CD4-positive, CD25-positive, alpha-beta regulatory T cell (primary cell): ENCODE measurements at regions not wholly inside any gene's neighbourhood (a gene's known extent, or its start where the extent isn't known, plus 50 kb on each side); places are given as distances from the start of the nearest gene placed in this dataset.

ENCODE experiments used
- ATAC-seq, 2 donors: fragments of 150-1000 bp; cut with Tn5 transposase; one replicate each; pipeline ENCODE4 v1.10.0; 2021; ENCODE audit warnings: low read depth in 2 of 2, moderate number of reproducible peaks in 2 of 2, moderate library complexity in 1 of 2
- DNase-seq, 3 donors: peaks; one replicate each; pipeline versions ENCODE4 v3.0.0 to v3.0.0-alpha.2; 2012 to 2022; ENCODE audit warnings: mixed read lengths in 1 of 3
- H3K27ac ChIP-seq: one replicate; pipeline ENCODE4 v1.7.0; 2013; ENCODE audit warnings: mild to moderate bottlenecking, low read length; ENCODE audit not compliant: insufficient read depth, poor library complexity, severe bottlenecking
- H3K27me3 ChIP-seq: one replicate; pipeline ENCODE4 v1.7.0; 2013; ENCODE audit warnings: low read length; ENCODE audit not compliant: control insufficient read depth, insufficient read depth
- H3K36me3 ChIP-seq: one replicate; pipeline ENCODE4 v1.7.0; 2013; ENCODE audit warnings: mild to moderate bottlenecking, low read length, moderate library complexity; ENCODE audit not compliant: control insufficient read depth, insufficient read depth
- H3K4me1 ChIP-seq: 2 replicates; pipeline ENCODE4 v1.7.0; 2013; ENCODE audit warnings: mild to moderate bottlenecking, low read length; ENCODE audit not compliant: insufficient read depth, control insufficient read depth, poor library complexity, severe bottlenecking
- H3K4me3 ChIP-seq: one replicate; pipeline ENCODE4 v1.7.0; 2013; ENCODE audit warnings: low read depth, mild to moderate bottlenecking, low read length, moderate library complexity
- H3K9me3 ChIP-seq, 2 experiments: 1 replicate in 1 of 2; 2 replicates in 1 of 2; pipeline ENCODE4 v1.7.0; 2013; ENCODE audit warnings: low read length in 2 of 2, mild to moderate bottlenecking in 1 of 2, moderate library complexity in 1 of 2; ENCODE audit not compliant: control insufficient read depth in 2 of 2
- H3K27ac Mint-ChIP-seq, 3 donors: one replicate each; pipeline ENCODE4 v1.8.0; 2020 to 2022; ENCODE audit warnings: mild to moderate bottlenecking in 3 of 3, mixed read lengths in 3 of 3, moderate library complexity in 2 of 3
- H3K27me3 Mint-ChIP-seq: one replicate; pipeline ENCODE4 v1.8.0; 2022; ENCODE audit warnings: mild to moderate bottlenecking, mixed read lengths
- H3K36me3 Mint-ChIP-seq: one replicate; pipeline ENCODE4 v1.8.0; 2020; ENCODE audit warnings: mixed read lengths
- H3K4me1 Mint-ChIP-seq, 4 donors: one replicate each; pipeline ENCODE4 v1.8.0; 2020 to 2022; ENCODE audit warnings: mixed read lengths in 4 of 4, mild to moderate bottlenecking in 1 of 4
- H3K4me3 Mint-ChIP-seq, 4 donors: one replicate each; pipeline ENCODE4 v1.8.0; 2020 to 2022; ENCODE audit warnings: mild to moderate bottlenecking in 4 of 4, mixed read lengths in 4 of 4, moderate library complexity in 3 of 4
- H3K9me3 Mint-ChIP-seq, 7 donors: one replicate each; pipeline ENCODE4 v1.8.0; 2020 to 2022; ENCODE audit warnings: mixed read lengths in 7 of 7, mild to moderate bottlenecking in 3 of 7, moderate library complexity in 2 of 7

- H3K9me3 Mint-ChIP-seq = peaks cover 0 to 4% (median 0%) of the 10 kb centered on the region in 7 donors
- no peak overlapping the region for H3K27ac Mint-ChIP-seq
Observed at GRCh38 chr4:54392479-54392878, 163.4 kb downstream of the PDGFRA start.

GRCh38 chr4:54393243-54393642 is 164.2 kb downstream of the PDGFRA start:
- no peaks in the 10 kb centered on the region for H3K4me1 Mint-ChIP-seq

More at GRCh38 chr4:54392479-54392878, 163.4 kb downstream of the PDGFRA start:
- DNase-seq (no peak), ATAC-seq (no peak)
- H3K36me3 Mint-ChIP-seq = no peaks in the 10 kb centered on the region
- Histone ChIP-seq H3K4me3 (no peak overlapping the region), H3K36me3 (no peaks in the 10 kb centered on the region), H3K27me3 (no peaks in the 10 kb centered on the region), H3K9me3 (no peaks in the 10 kb centered on the region), H3K4me1 (no peaks in the 10 kb centered on the region), H3K27ac (no peak overlapping the region)
- H3K4me3 Mint-ChIP-seq = no peak overlapping the region
- H3K27me3 Mint-ChIP-seq = no peaks in the 10 kb centered on the region
- no peaks in the 10 kb centered on the region for H3K4me1 Mint-ChIP-seq

GRCh38 chr4:54395013-54395527 is 166.0 kb downstream of the PDGFRA start:
- Histone ChIP-seq H3K27ac (no peak overlapping the region), H3K4me1 (no peaks in the 10 kb centered on the region), H3K27me3 (no peaks in the 10 kb centered on the region), H3K9me3 (no peaks in the 10 kb centered on the region), H3K36me3 (no peaks in the 10 kb centered on the region), H3K4me3 (no peak overlapping the region)
- Mint-ChIP-seq H3K4me1 (no peaks in the 10 kb centered on the region), H3K4me3 (no peak overlapping the region), H3K36me3 (no peaks in the 10 kb centered on the region), H3K27me3 (no peaks in the 10 kb centered on the region), H3K27ac (no peak overlapping the region), H3K9me3 (peaks cover 0 to 4% (median 0%) of the 10 kb centered on the region in 7 donors)
- ATAC-seq (no peak), DNase-seq (no peak)

More at GRCh38 chr4:54393243-54393642, 164.2 kb downstream of the PDGFRA start:
- H3K4me3 ChIP-seq = no peak overlapping the region
- no peak overlapping the region for H3K27ac ChIP-seq
- H3K36me3 ChIP-seq = no peaks in the 10 kb centered on the region
- DNase-seq (no peak), ATAC-seq (no peak)
- no peaks in the 10 kb centered on the region for H3K4me1 ChIP-seq
- no peaks in the 10 kb centered on the region for H3K27me3 ChIP-seq
- no peaks in the 10 kb centered on the region for H3K9me3 ChIP-seq
- no peak overlapping the region for H3K4me3 Mint-ChIP-seq
- no peak overlapping the region for H3K27ac Mint-ChIP-seq
- H3K36me3 Mint-ChIP-seq = no peaks in the 10 kb centered on the region
- H3K9me3 Mint-ChIP-seq = peaks cover 0 to 4% (median 0%) of the 10 kb centered on the region in 7 donors
- H3K27me3 Mint-ChIP-seq = no peaks in the 10 kb centered on the region

- H3K36me3 ChIP-seq = no peaks in the 10 kb centered on the region
- peaks cover 0 to 3% (median 0%) of the 10 kb centered on the region in 7 donors for H3K9me3 Mint-ChIP-seq
- H3K27ac ChIP-seq = no peak overlapping the region
- no peak overlapping the region for H3K4me3 ChIP-seq
- no peaks in the 10 kb centered on the region for H3K4me1 Mint-ChIP-seq
- H3K27ac Mint-ChIP-seq = no peak overlapping the region
- no peaks in the 10 kb centered on the region for H3K27me3 Mint-ChIP-seq
- no peaks in the 10 kb centered on the region for H3K9me3 ChIP-seq
- H3K4me1 ChIP-seq = no peaks in the 10 kb centered on the region
- no peaks in the 10 kb centered on the region for H3K36me3 Mint-ChIP-seq
- no peak overlapping the region for H3K4me3 Mint-ChIP-seq
- ATAC-seq = no peak
- no peaks in the 10 kb centered on the region for H3K27me3 ChIP-seq
- no peak for DNase-seq
Observed at GRCh38 chr4:54400188-54400587, 171.1 kb downstream of the PDGFRA start.

GRCh38 chr4:54400802-54401201 is 171.7 kb downstream of the PDGFRA start:
- Mint-ChIP-seq H3K36me3 (no peaks in the 10 kb centered on the region), H3K27ac (no peak overlapping the region), H3K27me3 (no peaks in the 10 kb centered on the region), H3K4me3 (no peak overlapping the region), H3K4me1 (no peaks in the 10 kb centered on the region), H3K9me3 (peaks cover 0 to 5% (median 0%) of the 10 kb centered on the region in 7 donors)
- Histone ChIP-seq H3K27ac (no peak overlapping the region), H3K4me3 (no peak overlapping the region), H3K36me3 (no peaks in the 10 kb centered on the region), H3K27me3 (no peaks in the 10 kb centered on the region), H3K4me1 (no peaks in the 10 kb centered on the region), H3K9me3 (no peaks in the 10 kb centered on the region)
- ATAC-seq (no peak), DNase-seq (no peak)

- Mint-ChIP-seq H3K4me3 (no peak overlapping the region), H3K36me3 (no peaks in the 10 kb centered on the region), H3K27ac (no peak overlapping the region), H3K9me3 (peaks cover 0 to 5% (median 0%) of the 10 kb centered on the region in 7 donors), H3K27me3 (no peaks in the 10 kb centered on the region), H3K4me1 (no peaks in the 10 kb centered on the region)
- Histone ChIP-seq H3K4me1 (no peaks in the 10 kb centered on the region), H3K27ac (no peak overlapping the region), H3K27me3 (no peaks in the 10 kb centered on the region), H3K36me3 (no peaks in the 10 kb centered on the region), H3K9me3 (no peaks in the 10 kb centered on the region), H3K4me3 (no peak overlapping the region)
- ATAC-seq = no peak
- no peak for DNase-seq
Observed at GRCh38 chr4:54402880-54403480, 173.9 kb downstream of the PDGFRA start.

- H3K27me3 Mint-ChIP-seq = no peaks in the 10 kb centered on the region
- H3K4me1 Mint-ChIP-seq = no peaks in the 10 kb centered on the region
- H3K4me3 ChIP-seq = no peak overlapping the region
- no peaks in the 10 kb centered on the region for H3K36me3 ChIP-seq
- H3K27ac ChIP-seq = no peak overlapping the region
- no peak overlapping the region for H3K4me3 Mint-ChIP-seq
- no peaks in the 10 kb centered on the region for H3K36me3 Mint-ChIP-seq
- no peak overlapping the region for H3K27ac Mint-ChIP-seq
- ATAC-seq = no peak
- H3K4me1 ChIP-seq = no peaks in the 10 kb centered on the region
- H3K27me3 ChIP-seq = no peaks in the 10 kb centered on the region
- H3K9me3 ChIP-seq = no peaks in the 10 kb centered on the region
- H3K9me3 Mint-ChIP-seq = peaks cover 0 to 5% (median 0%) of the 10 kb centered on the region in 7 donors
- no peak for DNase-seq
Observed at GRCh38 chr4:54403700-54404453, 174.8 kb downstream of the PDGFRA start.
